CD4-positive, alpha-beta T cell treated with Interleukin-10 for 1 hour (primary cell): ENCODE measurements at regions not wholly inside any gene's neighbourhood (a gene's known extent, or its start where the extent isn't known, plus 50 kb on each side); places are given as distances from the start of the nearest gene placed in this dataset.
"Not testable (repeated sequence)": the region's sequence is repeated elsewhere in the genome, so short reads cannot be mapped to it uniquely, and the experiment has no call there.

ENCODE experiments used
- DNase-seq: peaks from one replicate; pipeline ENCODE4 v3.0.0-alpha.2; 2020

GRCh38 chr4:149987330-149988086 is 90.7 kb upstream of the DCLK2 start:
- no peak for DNase-seq

GRCh38 chr4:149988087-149988410 is 90.2 kb upstream of the DCLK2 start:
- no peak for DNase-seq

- no peak for DNase-seq
Observed at GRCh38 chr4:149993030-149993429, 85.2 kb upstream of the DCLK2 start.

- no peak for DNase-seq
Observed at GRCh38 chr4:149995134-149995756, 83.0 kb upstream of the DCLK2 start.

- DNase-seq = no peak
Observed at GRCh38 chr4:149997881-149998421, 80.3 kb upstream of the DCLK2 start.

- DNase-seq = peak; percentile 6
Observed at GRCh38 chr4:149999485-150000074, 78.7 kb upstream of the DCLK2 start.

GRCh38 chr4:150001815-150002214 is 76.4 kb upstream of the DCLK2 start:
- DNase-seq = no peak

GRCh38 chr4:150002561-150002960 is 75.7 kb upstream of the DCLK2 start:
- DNase-seq = no peak

- DNase-seq = no peak
Observed at GRCh38 chr4:150004481-150004880, 73.8 kb upstream of the DCLK2 start.

- DNase-seq = no peak
Observed at GRCh38 chr4:150005537-150005936, 72.7 kb upstream of the DCLK2 start.

GRCh38 chr4:150006197-150006596 is 72.0 kb upstream of the DCLK2 start:
- DNase-seq = no peak

GRCh38 chr4:150007512-150007911 is 70.7 kb upstream of the DCLK2 start:
- DNase-seq = no peak

GRCh38 chr4:150008546-150008945 is 69.7 kb upstream of the DCLK2 start:
- no peak for DNase-seq

GRCh38 chr4:150009533-150009932 is 68.7 kb upstream of the DCLK2 start:
- no peak for DNase-seq

- DNase-seq = no peak
Observed at GRCh38 chr4:150010525-150011126, 67.6 kb upstream of the DCLK2 start.

- no peak for DNase-seq
Observed at GRCh38 chr4:150012851-150013360, 65.3 kb upstream of the DCLK2 start.

- DNase-seq = not testable (repeated sequence)
Observed at GRCh38 chr4:150015910-150016309, 62.3 kb upstream of the DCLK2 start.

GRCh38 chr4:150016621-150017020 is 61.6 kb upstream of the DCLK2 start:
- not testable (repeated sequence) for DNase-seq

- no peak for DNase-seq
Observed at GRCh38 chr4:150018257-150018656, 60.0 kb upstream of the DCLK2 start.

- no peak for DNase-seq
Observed at GRCh38 chr4:150021483-150021882, 56.8 kb upstream of the DCLK2 start.

GRCh38 chr4:150023489-150023888 is 54.8 kb upstream of the DCLK2 start:
- no peak for DNase-seq

- not testable (repeated sequence) for DNase-seq
Observed at GRCh38 chr4:150026987-150027386, 51.3 kb upstream of the DCLK2 start.
